ENCODE measurements at regions not wholly inside any gene's neighbourhood (a gene's known extent, or its start where the extent isn't known, plus 50 kb on each side); places are given as distances from the start of the nearest gene placed in this dataset.

DNA sequence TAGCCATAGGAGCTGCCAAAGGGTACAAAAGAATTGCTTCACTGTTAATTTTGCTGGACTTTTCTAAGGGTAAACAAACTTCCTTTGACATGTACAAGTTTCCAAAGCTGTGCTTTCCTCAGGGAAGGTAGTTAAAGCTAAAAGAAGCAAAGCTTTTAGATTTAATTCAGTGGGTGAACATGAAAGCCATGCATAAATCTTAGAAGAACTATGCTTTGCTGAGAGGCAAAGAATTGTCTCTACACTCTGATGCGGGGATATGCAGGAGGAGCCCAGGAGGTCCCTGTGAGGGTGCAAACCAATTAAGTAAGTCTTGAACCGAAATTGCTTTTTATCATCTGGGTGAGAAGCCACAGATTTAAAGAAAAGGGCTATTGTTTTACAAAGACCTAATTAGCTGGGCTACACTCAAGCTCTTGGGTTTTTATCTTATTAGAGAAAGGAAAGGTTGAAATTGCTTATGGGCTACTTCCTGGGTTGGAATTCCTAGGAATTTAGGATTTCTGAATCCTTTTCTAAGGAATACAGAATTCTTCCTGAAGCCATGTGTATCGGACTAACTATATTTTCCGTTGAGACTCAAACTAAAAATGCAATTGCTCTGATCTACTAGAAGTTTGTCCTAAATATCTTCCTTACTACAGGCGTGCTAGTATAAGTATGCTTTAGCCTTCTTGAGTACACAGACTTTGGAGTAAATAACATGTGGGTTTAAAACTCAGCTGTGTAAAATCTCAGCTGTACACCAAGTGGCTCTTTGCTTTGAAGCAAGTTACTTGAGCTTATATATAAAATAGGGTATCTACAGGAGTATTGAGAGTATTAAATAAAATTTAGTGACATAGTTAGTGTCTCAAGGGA, 188.4 kb upstream of the ANK2 start:
- TF ChIP-seq POLR2AphosphoS5 (IDR thresholded peaks at IDR 0.05) (no peak), POLR2A (IDR thresholded peaks at IDR 0.05) (no peak)
- TF ChIP-seq, protein P1, sequence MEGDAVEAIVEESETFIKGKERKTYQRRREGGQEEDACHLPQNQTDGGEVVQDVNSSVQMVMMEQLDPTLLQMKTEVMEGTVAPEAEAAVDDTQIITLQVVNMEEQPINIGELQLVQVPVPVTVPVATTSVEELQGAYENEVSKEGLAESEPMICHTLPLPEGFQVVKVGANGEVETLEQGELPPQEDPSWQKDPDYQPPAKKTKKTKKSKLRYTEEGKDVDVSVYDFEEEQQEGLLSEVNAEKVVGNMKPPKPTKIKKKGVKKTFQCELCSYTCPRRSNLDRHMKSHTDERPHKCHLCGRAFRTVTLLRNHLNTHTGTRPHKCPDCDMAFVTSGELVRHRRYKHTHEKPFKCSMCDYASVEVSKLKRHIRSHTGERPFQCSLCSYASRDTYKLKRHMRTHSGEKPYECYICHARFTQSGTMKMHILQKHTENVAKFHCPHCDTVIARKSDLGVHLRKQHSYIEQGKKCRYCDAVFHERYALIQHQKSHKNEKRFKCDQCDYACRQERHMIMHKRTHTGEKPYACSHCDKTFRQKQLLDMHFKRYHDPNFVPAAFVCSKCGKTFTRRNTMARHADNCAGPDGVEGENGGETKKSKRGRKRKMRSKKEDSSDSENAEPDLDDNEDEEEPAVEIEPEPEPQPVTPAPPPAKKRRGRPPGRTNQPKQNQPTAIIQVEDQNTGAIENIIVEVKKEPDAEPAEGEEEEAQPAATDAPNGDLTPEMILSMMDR (IDR thresholded peaks at IDR 0.05): no peak

Measured in transverse colon (tissue), 4 donors.